ENCODE measurements at regions not wholly inside any gene's neighbourhood (a gene's known extent, or its start where the extent isn't known, plus 50 kb on each side); places are given as distances from the start of the nearest gene placed in this dataset.

GRCh38 chr10:123569436-123570035, 96.6 kb upstream of the GPR26 start:
- TF ChIP-seq POLR2A (IDR thresholded peaks at IDR 0.05; ENCODE audit: low read depth, low read length) (no peak), POLR2AphosphoS5 (IDR thresholded peaks at IDR 0.05; ENCODE audit: low read depth, low read length) (no peak), TAF1 (IDR thresholded peaks at IDR 0.05; ENCODE audit: low read depth, low read length) (no peak), PAX5 (IDR thresholded peaks at IDR 0.05; ENCODE audit: insufficient read depth, low read length, severe bottlenecking) (no peak), POU2F2 (IDR thresholded peaks at IDR 0.05; ENCODE audit: low read depth, low read length) (no peak)
